ENCODE measurements at regions not wholly inside any gene's neighbourhood (a gene's known extent, or its start where the extent isn't known, plus 50 kb on each side); places are given as distances from the start of the nearest gene placed in this dataset.

- POLR2A ChIA-PET (ENCODE audit: partially characterized antibody) = no interaction called here
- intact Hi-C loops (cut with micrococcal nuclease) = no loop called here
Measured at GRCh38 chr18:37716106-37716735, 150.6 kb upstream of the CELF4 start.

GRCh38 chr18:37714691-37715090 lies 149.1 kb upstream of the CELF4 start:
- no peaks in the 10 kb centered on the region for H3K27me3 Mint-ChIP-seq
- Histone ChIP-seq H3K9me3 (ENCODE audit: control insufficient read depth in 1 of 2, low read length in 2 of 2) (no peaks in the 10 kb centered on the region), H3K4me1 (ENCODE audit: insufficient read depth, low read length) (no peaks in the 10 kb centered on the region), H3K36me3 (ENCODE audit: insufficient read depth, low read length) (no peaks in the 10 kb centered on the region), H3K27me3 (ENCODE audit: insufficient read depth, low read length) (no peaks in the 10 kb centered on the region), H3K27ac (ENCODE audit: low read depth, low read length) (no peak overlapping the region), H3K4me3 (ENCODE audit: low read length in 2 of 2) (no peak overlapping the region)
- no peak overlapping the region for H3K27ac Mint-ChIP-seq
- no peak overlapping the region for H3K4me3 Mint-ChIP-seq
- H3K4me1 Mint-ChIP-seq = no peaks in the 10 kb centered on the region
- H3K9me3 Mint-ChIP-seq = peaks cover 0 to 4% (median 0%) of the 10 kb centered on the region in 8 donors
- DNase-seq = no peak
- POLR2A ChIA-PET (ENCODE audit: partially characterized antibody) = no interaction called here
- no peaks in the 10 kb centered on the region for H3K36me3 Mint-ChIP-seq
- CTCF ChIA-PET (ENCODE audit: partially characterized antibody) = no interaction called here
- intact Hi-C loops (cut with micrococcal nuclease) = no loop called here

More at GRCh38 chr18:37716106-37716735, 150.6 kb upstream of the CELF4 start:
- no peak overlapping the region for H3K4me3 ChIP-seq (ENCODE audit: low read length in 2 of 2)
- no peaks in the 10 kb centered on the region for H3K27me3 ChIP-seq (ENCODE audit: insufficient read depth, low read length)
- Mint-ChIP-seq H3K27ac (no peak overlapping the region), H3K9me3 (peaks cover 0 to 4% (median 0%) of the 10 kb centered on the region in 8 donors), H3K36me3 (no peaks in the 10 kb centered on the region), H3K4me3 (no peak overlapping the region), H3K27me3 (no peaks in the 10 kb centered on the region), H3K4me1 (no peaks in the 10 kb centered on the region)
- no peak overlapping the region for H3K27ac ChIP-seq (ENCODE audit: low read depth, low read length)
- no peaks in the 10 kb centered on the region for H3K4me1 ChIP-seq (ENCODE audit: insufficient read depth, low read length)
- CTCF ChIA-PET (ENCODE audit: partially characterized antibody) = no interaction called here
- no peaks in the 10 kb centered on the region for H3K9me3 ChIP-seq (ENCODE audit: control insufficient read depth in 1 of 2, low read length in 2 of 2)
- no peaks in the 10 kb centered on the region for H3K36me3 ChIP-seq (ENCODE audit: insufficient read depth, low read length)
- DNase-seq = no peak

GRCh38 chr18:37712776-37713175 lies 147.2 kb upstream of the CELF4 start:
- H3K36me3 Mint-ChIP-seq = no peaks in the 10 kb centered on the region
- Histone ChIP-seq H3K4me1 (ENCODE audit: insufficient read depth, low read length) (no peaks in the 10 kb centered on the region), H3K4me3 (ENCODE audit: low read length in 2 of 2) (no peak overlapping the region), H3K9me3 (ENCODE audit: control insufficient read depth in 1 of 2, low read length in 2 of 2) (no peaks in the 10 kb centered on the region), H3K27me3 (ENCODE audit: insufficient read depth, low read length) (no peaks in the 10 kb centered on the region), H3K36me3 (ENCODE audit: insufficient read depth, low read length) (no peaks in the 10 kb centered on the region), H3K27ac (ENCODE audit: low read depth, low read length) (no peak overlapping the region)
- POLR2A ChIA-PET (ENCODE audit: partially characterized antibody) = no interaction called here
- DNase-seq = no peak
- no peak overlapping the region for H3K27ac Mint-ChIP-seq
- H3K27me3 Mint-ChIP-seq = no peaks in the 10 kb centered on the region
- H3K4me1 Mint-ChIP-seq = no peaks in the 10 kb centered on the region
- H3K9me3 Mint-ChIP-seq = peaks cover 0 to 4% (median 0%) of the 10 kb centered on the region in 8 donors
- intact Hi-C loops (cut with micrococcal nuclease) = no loop called here
- CTCF ChIA-PET (ENCODE audit: partially characterized antibody) = no interaction called here
- no peak overlapping the region for H3K4me3 Mint-ChIP-seq

GRCh38 chr18:37711766-37712505 lies 146.3 kb upstream of the CELF4 start:
- Histone ChIP-seq H3K4me1 (ENCODE audit: insufficient read depth, low read length) (no peaks in the 10 kb centered on the region), H3K27ac (ENCODE audit: low read depth, low read length) (no peak overlapping the region), H3K27me3 (ENCODE audit: insufficient read depth, low read length) (no peaks in the 10 kb centered on the region), H3K9me3 (ENCODE audit: control insufficient read depth in 1 of 2, low read length in 2 of 2) (no peaks in the 10 kb centered on the region), H3K4me3 (ENCODE audit: low read length in 2 of 2) (no peak overlapping the region), H3K36me3 (ENCODE audit: insufficient read depth, low read length) (no peaks in the 10 kb centered on the region)
- DNase-seq = no peak
- ChIA-PET POLR2A (ENCODE audit: partially characterized antibody) (no interaction called here), CTCF (ENCODE audit: partially characterized antibody) (no interaction called here)
- no peak overlapping the region for H3K27ac Mint-ChIP-seq
- H3K4me1 Mint-ChIP-seq = no peaks in the 10 kb centered on the region
- intact Hi-C loops (cut with micrococcal nuclease) = no loop called here
- no peaks in the 10 kb centered on the region for H3K27me3 Mint-ChIP-seq
- H3K36me3 Mint-ChIP-seq = no peaks in the 10 kb centered on the region
- H3K9me3 Mint-ChIP-seq = peaks cover 0 to 4% (median 0%) of the 10 kb centered on the region in 8 donors
- no peak overlapping the region for H3K4me3 Mint-ChIP-seq

GRCh38 chr18:37710726-37711125 lies 145.1 kb upstream of the CELF4 start:
- intact Hi-C loops (cut with micrococcal nuclease) = no loop called here

GRCh38 chr18:37709740-37710139 lies 144.1 kb upstream of the CELF4 start:
- H3K4me1 ChIP-seq (ENCODE audit: insufficient read depth, low read length) = no peaks in the 10 kb centered on the region
- Mint-ChIP-seq H3K4me1 (no peaks in the 10 kb centered on the region), H3K4me3 (no peak overlapping the region), H3K27ac (no peak overlapping the region), H3K36me3 (no peaks in the 10 kb centered on the region), H3K27me3 (no peaks in the 10 kb centered on the region), H3K9me3 (peaks cover 0 to 3% (median 0%) of the 10 kb centered on the region in 8 donors)
- no peaks in the 10 kb centered on the region for H3K27me3 ChIP-seq (ENCODE audit: insufficient read depth, low read length)
- DNase-seq = no peak
- no peaks in the 10 kb centered on the region for H3K9me3 ChIP-seq (ENCODE audit: control insufficient read depth in 1 of 2, low read length in 2 of 2)
- H3K27ac ChIP-seq (ENCODE audit: low read depth, low read length) = no peak overlapping the region
- ChIA-PET CTCF (ENCODE audit: partially characterized antibody) (no interaction called here), POLR2A (ENCODE audit: partially characterized antibody) (no interaction called here)
- intact Hi-C loops (cut with micrococcal nuclease) = no loop called here
- H3K36me3 ChIP-seq (ENCODE audit: insufficient read depth, low read length) = no peaks in the 10 kb centered on the region
- H3K4me3 ChIP-seq (ENCODE audit: low read length in 2 of 2) = no peak overlapping the region

More at GRCh38 chr18:37710726-37711125, 145.1 kb upstream of the CELF4 start:
- Mint-ChIP-seq H3K4me3 (no peak overlapping the region), H3K27me3 (no peaks in the 10 kb centered on the region), H3K36me3 (no peaks in the 10 kb centered on the region), H3K27ac (no peak overlapping the region), H3K4me1 (no peaks in the 10 kb centered on the region), H3K9me3 (peaks cover 0 to 4% (median 0%) of the 10 kb centered on the region in 8 donors)
- no peak for DNase-seq
- no peaks in the 10 kb centered on the region for H3K27me3 ChIP-seq (ENCODE audit: insufficient read depth, low read length)
- no peaks in the 10 kb centered on the region for H3K4me1 ChIP-seq (ENCODE audit: insufficient read depth, low read length)
- H3K36me3 ChIP-seq (ENCODE audit: insufficient read depth, low read length) = no peaks in the 10 kb centered on the region
- POLR2A ChIA-PET (ENCODE audit: partially characterized antibody) = no interaction called here
- no peak overlapping the region for H3K27ac ChIP-seq (ENCODE audit: low read depth, low read length)
- H3K4me3 ChIP-seq (ENCODE audit: low read length in 2 of 2) = no peak overlapping the region
- CTCF ChIA-PET (ENCODE audit: partially characterized antibody) = no interaction called here
- H3K9me3 ChIP-seq (ENCODE audit: control insufficient read depth in 1 of 2, low read length in 2 of 2) = no peaks in the 10 kb centered on the region

GRCh38 chr18:37705016-37705415 lies 139.4 kb upstream of the CELF4 start:
- H3K4me3 Mint-ChIP-seq = no peak overlapping the region
- CTCF ChIA-PET (ENCODE audit: partially characterized antibody) = no interaction called here
- H3K27ac Mint-ChIP-seq = no peak overlapping the region
- intact Hi-C loops (cut with micrococcal nuclease) = no loop called here
- no peak for DNase-seq
- no peaks in the 10 kb centered on the region for H3K4me1 ChIP-seq (ENCODE audit: insufficient read depth, low read length)
- H3K27me3 ChIP-seq (ENCODE audit: insufficient read depth, low read length) = no peaks in the 10 kb centered on the region
- H3K9me3 ChIP-seq (ENCODE audit: control insufficient read depth in 1 of 2, low read length in 2 of 2) = no peaks in the 10 kb centered on the region
- H3K4me3 ChIP-seq (ENCODE audit: low read length in 2 of 2) = no peak overlapping the region
- no peaks in the 10 kb centered on the region for H3K36me3 Mint-ChIP-seq
- peaks cover 0 to 3% (median 0%) of the 10 kb centered on the region in 8 donors for H3K9me3 Mint-ChIP-seq
- POLR2A ChIA-PET (ENCODE audit: partially characterized antibody) = no interaction called here
- H3K36me3 ChIP-seq (ENCODE audit: insufficient read depth, low read length) = no peaks in the 10 kb centered on the region
- H3K27ac ChIP-seq (ENCODE audit: low read depth, low read length) = no peak overlapping the region
- no peaks in the 10 kb centered on the region for H3K4me1 Mint-ChIP-seq
- peaks cover 0 to 2% of the 10 kb centered on the region in 2 donors for H3K27me3 Mint-ChIP-seq

Measured in CD4-positive, alpha-beta memory T cell (primary cell).